NCI-H460 (cell line): ENCODE measurements at regions not wholly inside any gene's neighbourhood (a gene's known extent, or its start where the extent isn't known, plus 50 kb on each side); places are given as distances from the start of the nearest gene placed in this dataset.
"Not testable (repeated sequence)": the region's sequence is repeated elsewhere in the genome, so short reads cannot be mapped to it uniquely, and the experiment has no call there.

Source experiments
- DNase-seq: peaks from one replicate; pipeline ENCODE4 v3.0.0-alpha.2; 2016; ENCODE audit warnings: low read depth; ENCODE audit errors: extremely low read depth

DNA sequence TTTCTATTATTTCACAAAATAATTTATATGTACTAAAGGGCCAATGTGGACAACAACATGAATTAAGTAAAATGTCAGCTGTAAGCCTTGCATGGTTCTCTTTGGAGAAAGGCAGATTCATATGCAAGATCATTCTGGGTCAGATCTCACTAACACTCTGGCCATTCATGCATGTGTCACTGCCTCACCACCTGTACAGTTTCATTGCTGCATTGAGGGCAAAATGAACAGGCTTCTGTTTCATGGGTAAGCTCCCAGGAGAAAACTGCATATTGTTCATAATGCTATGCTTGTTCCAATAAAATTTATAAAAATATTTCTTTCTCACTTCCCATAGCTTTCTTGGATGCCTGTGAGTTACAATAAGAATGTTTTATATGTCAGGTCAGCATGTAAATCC lies 275.2 kb downstream of the ZNF248 start:
- DNase-seq: no peak

DNA sequence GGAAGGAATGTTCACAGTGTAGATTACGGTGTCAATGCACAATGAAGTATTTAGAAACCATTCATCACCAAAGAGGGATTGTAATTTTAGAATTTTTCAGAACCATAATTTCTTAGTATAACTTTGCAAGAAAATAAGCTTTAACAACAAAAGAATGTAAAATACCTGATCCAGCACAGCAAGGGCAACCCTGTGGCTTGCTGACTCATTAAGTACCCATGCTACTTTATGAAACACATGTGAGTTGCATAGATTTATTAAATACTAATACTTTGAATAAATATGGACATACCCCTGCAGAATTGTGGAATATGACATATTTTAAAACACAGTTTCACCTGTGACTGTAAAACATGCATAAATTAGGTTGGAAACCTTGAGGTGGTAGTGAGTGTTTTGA lies 281.3 kb downstream of the ZNF248 start:
- DNase-seq: no peak

- DNase-seq: no peak
Observed at GRCh38 chr10:37572206-37572605, 285.2 kb downstream of the ZNF248 start.

GRCh38 chr10:37566332-37566731 lies 291.1 kb downstream of the ZNF248 start:
- DNase-seq: no peak

DNA sequence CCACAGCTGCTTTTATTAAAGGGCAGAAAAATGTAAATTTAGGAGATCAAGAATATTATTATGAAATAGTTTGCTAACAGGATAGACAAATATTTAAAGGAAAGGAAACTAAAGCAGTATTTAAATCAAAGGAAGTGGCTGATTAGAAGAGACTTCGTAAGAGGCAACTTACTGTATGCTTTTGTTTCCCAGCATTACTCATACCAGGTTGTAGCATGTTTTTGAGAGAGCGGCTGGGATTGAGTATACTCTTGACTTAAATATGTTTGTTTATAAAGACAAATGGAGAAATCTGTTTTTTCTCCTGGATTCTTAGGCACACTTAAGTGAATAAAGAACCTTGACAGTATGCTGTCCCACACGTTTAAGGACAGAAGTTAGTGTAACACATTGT lies 293.7 kb downstream of the ZNF248 start:
- no peak for DNase-seq

- no peak for DNase-seq
Observed at GRCh38 chr10:37563107-37563714, 294.2 kb downstream of the ZNF248 start.

GRCh38 chr10:37552881-37553280 lies 304.5 kb downstream of the ZNF248 start:
- no peak for DNase-seq

DNA sequence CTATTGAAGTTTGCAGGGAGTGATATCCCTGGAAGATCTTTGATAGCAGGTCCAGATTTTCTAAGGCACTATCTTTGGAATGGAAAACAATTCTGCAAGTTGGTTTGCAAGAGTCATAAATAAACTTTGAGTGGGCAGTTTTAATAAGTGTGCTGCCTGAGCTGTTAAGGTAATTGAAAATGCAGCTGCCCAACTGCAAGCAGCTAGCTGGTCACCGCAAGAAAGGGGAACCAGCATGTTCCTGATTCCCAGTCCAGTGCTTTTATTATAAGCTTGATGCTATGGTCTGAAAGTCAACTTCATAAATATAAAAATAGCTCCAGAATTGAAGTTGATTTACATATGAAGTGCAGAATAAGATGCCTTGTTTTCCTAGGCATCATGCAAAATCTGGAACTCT lies 308.4 kb downstream of the ZNF248 start:
- no peak for DNase-seq

DNA sequence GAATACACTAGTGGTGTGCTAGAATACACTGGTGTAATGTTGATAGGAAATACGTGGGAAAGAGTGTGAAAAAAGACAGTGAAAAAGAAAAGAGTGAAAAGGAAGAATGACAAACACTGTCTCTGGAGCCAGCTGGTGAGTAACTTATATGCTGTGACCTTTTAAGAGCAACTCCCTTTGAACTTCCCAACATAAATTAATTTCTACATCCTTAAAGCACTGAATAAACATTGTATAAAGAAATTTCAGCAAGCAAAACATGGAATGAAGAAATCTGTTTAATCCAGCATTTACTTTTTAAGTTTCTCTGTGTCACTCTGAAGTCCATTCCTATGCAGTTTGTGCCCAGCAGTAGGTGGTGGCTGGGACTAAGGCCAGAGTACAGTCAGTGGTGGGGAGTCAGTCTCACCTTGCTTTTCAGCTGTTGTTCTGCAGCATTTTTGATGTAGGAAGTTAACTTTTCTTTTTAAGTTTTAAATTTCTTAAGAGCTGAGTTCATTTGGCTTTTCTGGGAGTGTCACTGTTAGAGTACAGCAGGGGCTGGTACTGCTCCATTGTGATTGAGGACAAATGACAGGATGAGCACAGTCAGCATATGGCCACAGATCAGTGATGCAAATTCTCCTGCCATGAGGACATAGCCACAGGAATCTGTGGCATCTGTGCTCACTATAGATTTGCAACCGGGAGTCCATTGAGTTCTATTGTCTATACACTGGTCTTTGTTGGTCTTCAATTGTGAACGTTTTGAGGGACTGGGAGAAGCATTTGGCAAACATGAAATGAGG lies 321.8 kb downstream of the ZNF248 start:
- no peak for DNase-seq

- no peak for DNase-seq
Observed at GRCh38 chr10:37534166-37534565, 323.2 kb downstream of the ZNF248 start.

DNA sequence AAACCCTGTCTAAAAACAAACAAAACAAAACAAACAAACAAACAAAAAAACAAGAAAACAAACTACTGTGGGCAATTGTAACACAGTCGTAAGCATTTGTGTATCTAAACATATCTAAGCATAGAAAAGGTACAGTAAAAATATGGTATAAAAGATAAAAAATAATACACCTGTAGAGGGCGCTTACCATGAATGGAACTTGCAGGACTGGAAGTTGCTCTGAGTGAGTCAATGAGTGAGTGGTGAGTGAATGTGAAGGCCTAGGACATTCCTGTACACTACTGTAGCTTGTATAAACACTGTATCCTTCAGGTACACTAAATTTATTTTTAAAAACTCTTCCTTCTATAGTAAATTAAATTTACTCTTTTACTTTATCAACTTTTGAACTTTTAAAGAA lies 332.0 kb downstream of the ZNF248 start:
- DNase-seq: not testable (repeated sequence)

DNA sequence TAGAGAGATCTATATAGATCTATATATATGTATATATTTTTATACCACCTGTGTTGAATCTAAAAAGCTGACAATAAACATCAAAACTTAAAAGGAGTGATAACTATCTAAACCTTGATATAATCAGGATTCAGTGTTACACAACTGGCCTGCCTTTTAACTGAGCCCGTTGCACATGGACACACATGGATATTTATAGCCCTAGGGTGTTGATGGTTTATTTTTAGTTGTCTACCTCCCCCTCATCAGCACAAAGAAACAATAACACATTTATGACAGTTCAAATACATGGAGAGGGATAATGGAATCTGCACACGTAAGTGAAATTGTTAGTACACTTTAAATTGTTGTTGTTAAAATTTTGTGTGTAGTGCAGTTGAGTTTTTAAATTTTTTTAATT lies 336.9 kb downstream of the ZNF248 start:
- DNase-seq: no peak

DNA sequence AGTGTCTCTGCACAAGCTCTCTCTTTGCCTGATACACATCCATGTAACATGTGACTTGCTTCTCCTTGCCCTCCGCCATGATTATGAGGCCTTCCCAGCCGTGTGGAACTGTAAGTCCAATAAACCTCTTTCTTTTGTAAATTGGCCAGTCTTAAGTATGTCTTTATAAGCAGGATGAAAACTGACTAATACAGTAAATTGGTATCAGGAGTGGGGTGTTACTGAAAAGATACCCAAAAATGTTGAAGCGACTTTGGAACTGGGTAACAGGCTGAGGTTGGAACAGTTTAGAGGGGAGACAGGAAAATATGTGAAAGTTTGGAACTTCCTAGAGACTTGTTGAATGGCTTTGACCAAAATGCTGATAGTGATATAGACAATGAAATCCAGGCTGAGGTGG lies 346.9 kb downstream of the ZNF248 start:
- DNase-seq: not testable (repeated sequence)

- DNase-seq: no peak
Observed at GRCh38 chr10:37496061-37496460, 361.3 kb downstream of the ZNF248 start.

DNA sequence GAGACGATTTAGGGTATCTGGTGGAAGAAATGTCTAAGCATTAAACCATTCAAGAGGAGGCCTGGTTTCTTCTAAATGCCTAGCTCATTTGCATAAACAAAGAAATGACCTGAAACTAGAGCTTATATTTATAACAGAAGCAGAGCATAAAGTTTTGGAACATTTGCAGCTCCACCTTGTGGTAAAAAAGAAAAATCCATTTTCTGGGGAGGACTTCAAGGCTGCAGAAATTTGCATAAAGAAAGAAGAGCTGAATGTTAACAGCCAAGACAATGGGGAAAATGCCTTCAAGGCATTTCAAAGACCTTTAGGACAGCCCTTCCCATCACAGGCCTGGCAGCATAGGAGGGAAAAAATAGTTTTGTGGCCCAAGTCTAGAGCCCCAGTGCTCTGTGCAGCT lies 362.0 kb downstream of the ZNF248 start:
- no peak for DNase-seq

DNA sequence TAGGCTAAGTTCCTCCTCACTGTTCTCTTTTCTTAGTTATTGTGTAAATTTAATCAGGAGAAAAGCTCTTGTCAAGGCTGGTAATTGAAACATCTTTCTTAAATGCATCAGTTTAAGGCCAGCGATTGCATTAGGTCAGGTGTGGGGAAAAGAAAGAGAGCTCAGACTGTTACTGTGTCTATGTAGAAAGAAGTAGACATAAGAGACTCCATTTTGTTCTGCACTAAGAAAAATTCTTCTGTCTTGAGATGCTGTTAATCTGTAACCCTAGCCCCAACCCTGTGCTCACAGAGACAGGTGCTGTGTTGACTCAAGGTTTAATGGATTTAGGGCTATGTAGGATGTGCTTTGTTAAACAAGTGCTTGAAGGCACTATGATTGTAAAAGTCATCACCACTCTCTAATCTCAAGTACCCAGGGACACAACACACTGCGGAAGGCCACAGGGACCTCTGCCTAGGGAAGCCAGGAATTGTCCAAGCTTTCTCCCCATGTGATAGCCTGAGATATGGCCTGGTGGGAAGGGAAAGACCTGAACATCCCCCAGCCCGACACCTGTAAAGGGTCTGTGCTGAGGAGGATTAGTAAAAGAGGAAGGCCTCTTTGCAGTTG lies 364.1 kb downstream of the ZNF248 start:
- not testable (repeated sequence) for DNase-seq

GRCh38 chr10:37490266-37490665 lies 364.9 kb downstream of the ANKRD30A start:
- no peak for DNase-seq

DNA sequence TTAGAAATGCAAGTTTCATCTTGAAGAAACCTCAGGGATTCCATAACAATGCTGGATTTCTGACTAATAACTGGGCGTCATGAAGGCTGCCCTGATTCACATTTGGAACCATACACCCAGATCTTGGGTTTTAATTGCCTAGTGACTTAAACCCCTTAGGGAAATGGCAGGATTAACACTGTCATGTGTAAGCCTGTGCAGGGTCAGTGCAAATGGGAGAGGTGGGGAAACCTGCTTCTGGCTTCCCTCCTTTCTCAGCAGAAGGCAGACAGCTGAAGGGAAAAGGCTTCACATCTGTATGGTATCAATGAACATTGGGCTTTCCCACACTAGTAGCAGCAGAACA lies 364.2 kb downstream of the ANKRD30A start:
- peak; percentile 35 for DNase-seq

- DNase-seq: peak; percentile 52
Observed at GRCh38 chr10:37488792-37489657, 363.6 kb downstream of the ANKRD30A start.

DNA sequence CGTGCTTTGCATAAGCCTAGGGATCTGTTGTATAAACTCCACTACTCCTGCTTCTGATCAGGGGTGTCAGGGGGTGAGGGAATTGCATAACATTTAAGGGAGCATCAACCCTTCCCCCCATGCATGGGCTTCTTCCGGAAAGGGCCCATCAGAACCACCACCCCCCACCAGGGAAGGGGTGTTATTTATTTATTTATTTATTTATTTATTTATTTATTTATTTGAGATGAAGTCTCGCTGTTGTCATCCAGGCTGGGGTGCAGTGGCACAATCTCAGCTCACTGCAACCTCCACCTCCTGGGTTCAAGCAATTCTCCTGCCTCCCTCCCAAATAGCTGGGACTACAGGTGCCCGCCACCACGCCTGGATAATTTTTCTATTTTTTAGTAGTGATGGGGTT lies 355.2 kb downstream of the ANKRD30A start:
- DNase-seq: not testable (repeated sequence)

DNA sequence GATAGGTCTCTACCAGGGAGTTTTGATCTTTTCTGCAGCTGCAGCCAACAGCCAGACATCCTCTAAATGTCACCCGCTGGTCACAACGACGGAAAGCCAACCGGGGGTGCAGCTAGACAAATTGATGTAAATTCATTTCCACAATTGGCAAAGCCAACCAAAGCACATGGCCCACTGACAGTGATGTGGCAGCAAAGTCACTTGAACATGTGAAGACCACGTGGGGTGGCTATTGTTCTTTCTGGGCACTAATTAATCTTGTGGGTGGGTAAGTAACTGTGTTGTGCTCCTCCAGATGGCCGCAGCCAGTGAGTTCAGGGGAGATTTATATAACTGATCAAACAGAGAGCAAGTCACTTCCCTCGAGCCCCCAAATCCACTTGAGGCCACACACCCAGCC lies 354.1 kb downstream of the ANKRD30A start:
- DNase-seq: no peak
